ENCODE measurements at regions not wholly inside any gene's neighbourhood (a gene's known extent, or its start where the extent isn't known, plus 50 kb on each side); places are given as distances from the start of the nearest gene placed in this dataset.

GRCh38 chr13:72586518-72586917 lies 140.9 kb downstream of the MZT1 start:
- TF ChIP-seq EP300 (conservative IDR thresholded peaks at IDR 0.05; ENCODE audit: poor library complexity, severe bottlenecking), result no peak
- TF ChIP-seq REST (IDR thresholded peaks at IDR 0.05; ENCODE audit: borderline replicate concordance), result no peak
- no peak for TF ChIP-seq CTCF (IDR thresholded peaks at IDR 0.05; ENCODE audit: poor library complexity, severe bottlenecking)
- no peak for TF ChIP-seq EZH2 (IDR thresholded peaks at IDR 0.05; ENCODE audit: borderline replicate concordance, insufficient read depth, low read length, poor library complexity, severe bottlenecking)
- no peak for TF ChIP-seq TAF1 (IDR thresholded peaks at IDR 0.05; ENCODE audit: low read depth)
- no peak for TF ChIP-seq RAD21 (conservative IDR thresholded peaks at IDR 0.05)

All from neural cell (in vitro differentiated cells).